GM12878 (cell line): ENCODE measurements at regions not wholly inside any gene's neighbourhood (a gene's known extent, or its start where the extent isn't known, plus 50 kb on each side); places are given as distances from the start of the nearest gene placed in this dataset.

Experiments
- CBFB ChIP-seq: IDR thresholded peaks from 2 replicates; pipeline ENCODE4 v1.6.1; 2016; ENCODE audit warnings: antibody characterized with exemption, low read depth
- IKZF1 ChIP-seq: fragments of 450-650 bp; conservative IDR thresholded peaks from 2 replicates; pipeline ENCODE4 v1.6.1; 2017; ENCODE audit warnings: antibody characterized with exemption, mild to moderate bottlenecking
- IKZF2 ChIP-seq, 2 experiments: fragments of 450-650 bp; IDR thresholded peaks; 2 replicates each; pipeline ENCODE4 v1.6.1; 2017; ENCODE audit warnings: mild to moderate bottlenecking in 2 of 2, moderate library complexity in 2 of 2
- JUNB ChIP-seq: IDR thresholded peaks from 2 replicates; pipeline ENCODE4 v1.6.1; 2016; ENCODE audit warnings: antibody characterized with exemption, mild to moderate bottlenecking
- KAT2A ChIP-seq: conservative IDR thresholded peaks from 2 replicates; pipeline ENCODE4 v1.6.1; 2011; ENCODE audit warnings: low read depth, low read length; ENCODE audit not compliant: control insufficient read depth
- MTA3 ChIP-seq: IDR thresholded peaks from 2 replicates; pipeline ENCODE4 v1.6.1; 2012; ENCODE audit warnings: low read length, inconsistent platforms, borderline replicate concordance
- MYB ChIP-seq: fragments of 150-350 bp; IDR thresholded peaks from 2 replicates; pipeline ENCODE4 v1.6.1; 2014; ENCODE audit warnings: mild to moderate bottlenecking, low read depth, low read length, borderline replicate concordance
- MYC ChIP-seq: IDR thresholded peaks from 2 replicates; pipeline ENCODE4 v1.6.1; 2011; ENCODE audit warnings: mild to moderate bottlenecking, low read length, moderate library complexity, inconsistent platforms; ENCODE audit not compliant: insufficient read depth, insufficient replicate concordance, insufficient read length, severe bottlenecking
- NFXL1 ChIP-seq: fragments of 450-650 bp; IDR thresholded peaks from 2 replicates; pipeline ENCODE4 v1.6.1; 2017; ENCODE audit warnings: antibody characterized with exemption, mild to moderate bottlenecking, borderline replicate concordance
- NFYA ChIP-seq: IDR thresholded peaks from 2 replicates; pipeline ENCODE4 v1.6.1; 2011; ENCODE audit warnings: low read depth, mild to moderate bottlenecking, low read length, improper control_type of control experiment, borderline replicate concordance
- POU2F2 ChIP-seq: IDR thresholded peaks from 3 replicates; pipeline ENCODE4 v1.6.1; 2011; ENCODE audit warnings: low read depth, mild to moderate bottlenecking, low read length, borderline replicate concordance
- RB1 ChIP-seq: fragments of 450-650 bp; formaldehyde crosslinking; IDR thresholded peaks from 2 replicates; pipeline ENCODE4 v1.6.1; 2017; ENCODE audit warnings: mild to moderate bottlenecking, borderline replicate concordance
- RCOR1 ChIP-seq: conservative IDR thresholded peaks from 2 replicates; pipeline ENCODE4 v1.6.1; 2012; ENCODE audit warnings: low read depth, low read length, improper control_type of control experiment
- TARDBP ChIP-seq: IDR thresholded peaks from 2 replicates; pipeline ENCODE4 v1.6.1; 2016; ENCODE audit warnings: borderline replicate concordance
- ZBTB4 ChIP-seq: fragments of 450-650 bp; formaldehyde crosslinking; IDR thresholded peaks from 2 replicates; pipeline ENCODE4 v1.4.0; 2022; ENCODE audit warnings: mild to moderate bottlenecking, moderate library complexity
- ZNF592 ChIP-seq: fragments of 450-650 bp; IDR thresholded peaks from 2 replicates; pipeline ENCODE4 v1.6.1; 2017; ENCODE audit warnings: mild to moderate bottlenecking, moderate library complexity
- ZSCAN29 ChIP-seq: fragments of 450-650 bp; IDR thresholded peaks from 2 replicates; pipeline ENCODE4 v1.6.1; 2017; ENCODE audit warnings: mild to moderate bottlenecking, moderate library complexity
- TF ChIP-seq, protein P1 (sequence below): fragments of 150-350 bp; IDR thresholded peaks from 2 replicates; pipeline ENCODE4 v1.6.1; 2016; ENCODE audit warnings: low read depth, low read length

DNA sequence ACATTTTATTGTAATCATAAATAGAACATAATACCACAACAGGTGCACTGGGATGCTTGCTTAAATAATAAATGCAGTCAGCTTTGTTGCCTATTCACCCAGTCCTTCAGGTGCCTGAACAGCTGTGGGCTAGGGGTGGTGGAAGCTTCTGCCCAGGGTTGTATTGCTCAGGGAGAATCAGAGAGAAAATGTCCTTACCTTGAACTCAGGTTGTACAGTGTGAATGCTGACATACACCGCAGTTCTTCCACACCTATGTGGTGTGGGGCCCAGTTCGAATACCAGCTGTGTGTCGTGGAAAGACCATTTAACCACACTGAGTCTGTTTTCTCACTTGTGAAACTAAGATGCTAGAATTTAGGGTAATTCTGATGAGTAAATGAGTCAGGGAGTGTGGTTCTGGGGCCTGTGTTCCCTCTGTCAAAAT lies 115.7 kb upstream of the ATP1A1 start (continued):
- TF ChIP-seq NFYA: no peak
- TF ChIP-seq NFXL1: no peak
- no peak for TF ChIP-seq ZNF592
- TF ChIP-seq RCOR1: no peak
- TF ChIP-seq, protein P1, sequence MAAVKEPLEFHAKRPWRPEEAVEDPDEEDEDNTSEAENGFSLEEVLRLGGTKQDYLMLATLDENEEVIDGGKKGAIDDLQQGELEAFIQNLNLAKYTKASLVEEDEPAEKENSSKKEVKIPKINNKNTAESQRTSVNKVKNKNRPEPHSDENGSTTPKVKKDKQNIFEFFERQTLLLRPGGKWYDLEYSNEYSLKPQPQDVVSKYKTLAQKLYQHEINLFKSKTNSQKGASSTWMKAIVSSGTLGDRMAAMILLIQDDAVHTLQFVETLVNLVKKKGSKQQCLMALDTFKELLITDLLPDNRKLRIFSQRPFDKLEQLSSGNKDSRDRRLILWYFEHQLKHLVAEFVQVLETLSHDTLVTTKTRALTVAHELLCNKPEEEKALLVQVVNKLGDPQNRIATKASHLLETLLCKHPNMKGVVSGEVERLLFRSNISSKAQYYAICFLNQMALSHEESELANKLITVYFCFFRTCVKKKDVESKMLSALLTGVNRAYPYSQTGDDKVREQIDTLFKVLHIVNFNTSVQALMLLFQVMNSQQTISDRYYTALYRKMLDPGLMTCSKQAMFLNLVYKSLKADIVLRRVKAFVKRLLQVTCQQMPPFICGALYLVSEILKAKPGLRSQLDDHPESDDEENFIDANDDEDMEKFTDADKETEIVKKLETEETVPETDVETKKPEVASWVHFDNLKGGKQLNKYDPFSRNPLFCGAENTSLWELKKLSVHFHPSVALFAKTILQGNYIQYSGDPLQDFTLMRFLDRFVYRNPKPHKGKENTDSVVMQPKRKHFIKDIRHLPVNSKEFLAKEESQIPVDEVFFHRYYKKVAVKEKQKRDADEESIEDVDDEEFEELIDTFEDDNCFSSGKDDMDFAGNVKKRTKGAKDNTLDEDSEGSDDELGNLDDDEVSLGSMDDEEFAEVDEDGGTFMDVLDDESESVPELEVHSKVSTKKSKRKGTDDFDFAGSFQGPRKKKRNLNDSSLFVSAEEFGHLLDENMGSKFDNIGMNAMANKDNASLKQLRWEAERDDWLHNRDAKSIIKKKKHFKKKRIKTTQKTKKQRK: no peak
- TF ChIP-seq KAT2A: no peak
- TF ChIP-seq MYC: no peak
- TF ChIP-seq TARDBP: no peak
- no peak for TF ChIP-seq CBFB
- no peak for TF ChIP-seq ZSCAN29
- peak in 1 of 2 experiments; percentile 19; a peak in 1 of 4 replicates for TF ChIP-seq IKZF2 (IDR thresholded peaks at IDR 0.05)
- no peak for TF ChIP-seq ZBTB4 (CRISPR knock-in tag)
- no peak; the same call in 1 of the 2 replicates for TF ChIP-seq JUNB
- no peak for TF ChIP-seq MYB
- no peak; the same call in 1 of the 2 replicates for TF ChIP-seq MTA3
- no peak for TF ChIP-seq POU2F2
- TF ChIP-seq IKZF1: 0 out of 2 replicates have a peak, but pooled peaks have one; percentile 15
- no peak for TF ChIP-seq RB1
